Transverse colon (tissue), 3 donors: ENCODE measurements at regions not wholly inside any gene's neighbourhood (a gene's known extent, or its start where the extent isn't known, plus 50 kb on each side); places are given as distances from the start of the nearest gene placed in this dataset.

Experiments
- POLR2A ChIP-seq: fragments of 450-650 bp; IDR thresholded peaks from one replicate; pipeline ENCODE4 v1.6.1; 2016; ENCODE audit warnings: antibody characterized with exemption, mild to moderate bottlenecking, moderate library complexity
- TF ChIP-seq, protein P1 (sequence below), 5 experiments: fragments of 200-600 bp in 3 of 5; fragments of 450-650 bp in 2 of 5; sonication (generic) in 3 of 5; IDR thresholded peaks; 1 replicate in 2 of 5; 2 replicates in 3 of 5; pipeline ENCODE4 v1.5.1; 2016 to 2017; ENCODE audit warnings: antibody characterized with exemption in 5 of 5, inconsistent platforms in 3 of 5, mild to moderate bottlenecking in 2 of 5, moderate library complexity in 1 of 5

DNA sequence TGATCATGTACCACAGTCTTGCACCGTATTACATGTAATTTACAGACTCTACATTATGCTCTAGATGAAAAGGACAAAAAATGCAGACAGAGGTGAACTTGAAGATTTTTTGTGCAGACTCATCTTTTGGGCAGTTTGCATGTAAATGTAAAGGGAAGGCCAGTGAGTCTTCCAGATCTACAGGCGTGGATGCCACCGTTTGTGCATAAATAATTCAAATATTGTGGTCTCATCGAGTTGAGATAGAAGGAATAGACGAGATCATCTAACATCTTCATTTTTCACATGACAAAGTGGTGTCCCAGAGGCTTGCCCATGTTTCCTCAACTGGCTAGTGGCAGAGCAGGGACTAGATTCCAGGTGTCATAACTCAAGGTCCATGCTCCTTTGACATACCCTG, 125.2 kb downstream of the ALX1 start:
- TF ChIP-seq, protein P1, sequence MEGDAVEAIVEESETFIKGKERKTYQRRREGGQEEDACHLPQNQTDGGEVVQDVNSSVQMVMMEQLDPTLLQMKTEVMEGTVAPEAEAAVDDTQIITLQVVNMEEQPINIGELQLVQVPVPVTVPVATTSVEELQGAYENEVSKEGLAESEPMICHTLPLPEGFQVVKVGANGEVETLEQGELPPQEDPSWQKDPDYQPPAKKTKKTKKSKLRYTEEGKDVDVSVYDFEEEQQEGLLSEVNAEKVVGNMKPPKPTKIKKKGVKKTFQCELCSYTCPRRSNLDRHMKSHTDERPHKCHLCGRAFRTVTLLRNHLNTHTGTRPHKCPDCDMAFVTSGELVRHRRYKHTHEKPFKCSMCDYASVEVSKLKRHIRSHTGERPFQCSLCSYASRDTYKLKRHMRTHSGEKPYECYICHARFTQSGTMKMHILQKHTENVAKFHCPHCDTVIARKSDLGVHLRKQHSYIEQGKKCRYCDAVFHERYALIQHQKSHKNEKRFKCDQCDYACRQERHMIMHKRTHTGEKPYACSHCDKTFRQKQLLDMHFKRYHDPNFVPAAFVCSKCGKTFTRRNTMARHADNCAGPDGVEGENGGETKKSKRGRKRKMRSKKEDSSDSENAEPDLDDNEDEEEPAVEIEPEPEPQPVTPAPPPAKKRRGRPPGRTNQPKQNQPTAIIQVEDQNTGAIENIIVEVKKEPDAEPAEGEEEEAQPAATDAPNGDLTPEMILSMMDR (IDR thresholded peaks at IDR 0.05) = no peak
- no peak for TF ChIP-seq POLR2A
